CD4-positive, alpha-beta memory T cell (primary cell): ENCODE measurements at regions not wholly inside any gene's neighbourhood (a gene's known extent, or its start where the extent isn't known, plus 50 kb on each side); places are given as distances from the start of the nearest gene placed in this dataset.

Experiments
- CTCF ChIA-PET: fragments of 350-600 bp; sonication (Branson Sonifier 250); formaldehyde crosslinking; loops from one replicate; lab custom pipeline; 2021; ENCODE audit warnings: inconsistent platforms; ENCODE audit not compliant: partially characterized antibody; lab: Charles Lee
- POLR2A ChIA-PET: fragments of 350-600 bp; sonication (Branson Sonifier 250); formaldehyde crosslinking; loops from one replicate; lab custom pipeline; 2021; ENCODE audit not compliant: partially characterized antibody; lab: Charles Lee
- DNase-seq, 5 donors: peaks; one replicate each; pipeline versions ENCODE4 v3.0.0 to v3.0.0-alpha.2; 2020 to 2022; ENCODE audit warnings: mixed read lengths in 1 of 5
- H3K27ac ChIP-seq: one replicate; pipeline ENCODE4 v1.7.0; 2013; ENCODE audit warnings: low read depth, low read length
- H3K27me3 ChIP-seq: 2 replicates; pipeline ENCODE4 v1.7.0; 2013; ENCODE audit warnings: mild to moderate bottlenecking, low read length, moderate library complexity; ENCODE audit not compliant: insufficient read depth
- H3K36me3 ChIP-seq: 2 replicates; pipeline ENCODE4 v1.7.0; 2013; ENCODE audit warnings: mild to moderate bottlenecking, low read length, moderate library complexity; ENCODE audit not compliant: insufficient read depth
- H3K4me1 ChIP-seq: 2 replicates; pipeline ENCODE4 v1.7.0; 2013; ENCODE audit warnings: mild to moderate bottlenecking, low read length, moderate library complexity; ENCODE audit not compliant: insufficient read depth
- H3K4me3 ChIP-seq, 2 donors: one replicate each; pipeline ENCODE4 v1.7.0; 2013; ENCODE audit warnings: low read length in 2 of 2, mild to moderate bottlenecking in 1 of 2
- H3K9me3 ChIP-seq, 2 donors: one replicate each; pipeline ENCODE4 v1.7.0; 2013; ENCODE audit warnings: low read length in 2 of 2, control low read depth in 1 of 2; ENCODE audit not compliant: control insufficient read depth in 1 of 2
- H3K27ac Mint-ChIP-seq, 7 donors: one replicate each; pipeline ENCODE4 v1.8.0; 2020 to 2021; ENCODE audit warnings: mixed read lengths in 7 of 7, mild to moderate bottlenecking in 6 of 7, inconsistent platforms in 3 of 7, moderate library complexity in 3 of 7
- H3K27me3 Mint-ChIP-seq, 2 donors: one replicate each; pipeline ENCODE4 v1.8.0; 2020 to 2021; ENCODE audit warnings: mixed read lengths in 2 of 2
- H3K36me3 Mint-ChIP-seq, 2 donors: one replicate each; pipeline ENCODE4 v1.8.0; 2020 to 2021; ENCODE audit warnings: mixed read lengths in 2 of 2, inconsistent platforms in 1 of 2, mild to moderate bottlenecking in 1 of 2
- H3K4me1 Mint-ChIP-seq, 4 donors: one replicate each; pipeline ENCODE4 v1.8.0; 2020 to 2021; ENCODE audit warnings: mixed read lengths in 4 of 4, mild to moderate bottlenecking in 1 of 4
- H3K4me3 Mint-ChIP-seq, 8 donors: one replicate each; pipeline ENCODE4 v1.8.0; 2020 to 2021; ENCODE audit warnings: mixed read lengths in 8 of 8, mild to moderate bottlenecking in 7 of 8, moderate library complexity in 6 of 8, inconsistent platforms in 3 of 8
- H3K9me3 Mint-ChIP-seq, 8 donors: one replicate each; pipeline ENCODE4 v1.8.0; 2020 to 2021; ENCODE audit warnings: mixed read lengths in 8 of 8, mild to moderate bottlenecking in 5 of 8, inconsistent platforms in 3 of 8, moderate library complexity in 1 of 8
- intact Hi-C: fragments of 100-400 bp; cut with micrococcal nuclease; formaldehyde crosslinking; loops from one replicate; pipeline ENCODE4 v1.15.1; 2023

DNA sequence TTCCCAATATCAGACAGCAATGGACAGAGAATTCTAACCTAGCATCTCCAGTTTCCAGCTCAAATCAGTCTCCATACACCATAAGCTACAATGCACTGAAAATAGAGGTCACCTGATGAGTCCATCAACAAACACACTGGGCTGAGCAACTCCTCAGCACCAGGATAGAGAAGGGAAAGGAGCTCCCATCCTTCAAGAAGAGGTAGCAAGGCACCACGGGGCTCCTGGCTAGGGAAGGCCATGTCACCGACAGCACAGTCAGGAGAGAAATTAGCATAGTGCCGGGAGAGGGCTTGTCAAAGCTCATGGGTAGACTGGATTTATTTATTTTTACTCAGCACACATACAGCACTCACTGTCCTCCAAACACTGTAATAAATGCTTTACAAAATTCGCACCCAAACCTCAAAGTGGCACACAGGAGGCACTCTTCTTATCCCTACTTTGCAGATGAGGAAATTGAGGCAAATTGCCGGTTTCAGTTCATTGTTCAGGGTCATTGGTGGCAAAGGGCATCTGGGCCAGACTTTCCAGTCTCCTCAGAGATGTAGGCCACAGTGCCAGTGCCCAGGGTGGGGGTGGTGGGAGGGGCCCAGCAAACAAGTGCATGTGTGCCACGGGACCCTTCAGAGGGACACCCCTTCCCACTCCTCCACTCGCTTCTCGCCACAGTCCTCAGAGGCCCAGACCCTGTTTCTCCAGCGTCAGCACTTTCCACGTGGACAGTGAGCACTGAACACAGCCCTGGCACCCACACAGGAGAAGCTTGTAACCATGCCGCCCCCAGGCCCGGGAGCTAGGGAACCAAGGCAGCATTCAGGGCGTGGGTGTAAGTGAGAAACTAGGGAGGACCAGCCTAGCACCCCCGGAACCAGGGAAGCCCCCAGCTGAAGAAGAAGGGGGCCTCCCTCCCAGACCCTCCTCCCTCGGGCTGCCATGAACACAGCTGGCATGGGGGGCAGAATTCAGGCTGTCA, 1417.4 kb downstream of the TBC1D22A start:
- H3K4me3 Mint-ChIP-seq: no peak overlapping the region
- Histone ChIP-seq H3K27me3 (no peaks in the 10 kb centered on the region), H3K4me1 (no peaks in the 10 kb centered on the region), H3K4me3 (no peak overlapping the region), H3K27ac (no peak overlapping the region), H3K36me3 (no peaks in the 10 kb centered on the region), H3K9me3 (no peaks in the 10 kb centered on the region)
- CTCF ChIA-PET: no interaction called here
- H3K4me1 Mint-ChIP-seq: peaks cover 0 to 2% (median under 1%) of the 10 kb centered on the region in 4 donors
- POLR2A ChIA-PET: no interaction called here
- H3K27ac Mint-ChIP-seq: no peak overlapping the region
- intact Hi-C loops: no loop called here
- no peak for DNase-seq
- H3K9me3 Mint-ChIP-seq: peaks cover 0 to 3% (median under 1%) of the 10 kb centered on the region in 8 donors
- H3K27me3 Mint-ChIP-seq: peaks cover 2 to 8% of the 10 kb centered on the region in 2 donors
- no peaks in the 10 kb centered on the region for H3K36me3 Mint-ChIP-seq

- Mint-ChIP-seq H3K4me1 (no peaks in the 10 kb centered on the region), H3K27me3 (peaks cover 3 to 9% of the 10 kb centered on the region in 2 donors), H3K27ac (no peak overlapping the region), H3K4me3 (no peak overlapping the region), H3K9me3 (peaks cover 0 to 3% (median 0%) of the 10 kb centered on the region in 8 donors), H3K36me3 (no peaks in the 10 kb centered on the region)
- H3K9me3 ChIP-seq: no peaks in the 10 kb centered on the region
- POLR2A ChIA-PET: no interaction called here
- no peaks in the 10 kb centered on the region for H3K4me1 ChIP-seq
- no peak overlapping the region for H3K27ac ChIP-seq
- H3K4me3 ChIP-seq: no peak overlapping the region
- no peaks in the 10 kb centered on the region for H3K27me3 ChIP-seq
- intact Hi-C loops: no loop called here
- CTCF ChIA-PET: no interaction called here
- H3K36me3 ChIP-seq: no peaks in the 10 kb centered on the region
- no peak for DNase-seq
Measured at GRCh38 chr22:48178536-48178935, 1416.1 kb downstream of the TBC1D22A start.

GRCh38 chr22:48177631-48178030, 1415.2 kb downstream of the TBC1D22A start:
- Histone ChIP-seq H3K36me3 (no peaks in the 10 kb centered on the region), H3K27me3 (no peaks in the 10 kb centered on the region), H3K4me3 (no peak overlapping the region), H3K4me1 (no peaks in the 10 kb centered on the region), H3K9me3 (no peaks in the 10 kb centered on the region), H3K27ac (no peak overlapping the region)
- H3K4me1 Mint-ChIP-seq: no peaks in the 10 kb centered on the region
- no peak overlapping the region for H3K4me3 Mint-ChIP-seq
- no peak overlapping the region for H3K27ac Mint-ChIP-seq
- intact Hi-C loops: no loop called here
- ChIA-PET CTCF (no interaction called here), POLR2A (no interaction called here)
- peaks cover 3 to 9% of the 10 kb centered on the region in 2 donors for H3K27me3 Mint-ChIP-seq
- peaks cover 0 to 3% (median 0%) of the 10 kb centered on the region in 8 donors for H3K9me3 Mint-ChIP-seq
- no peaks in the 10 kb centered on the region for H3K36me3 Mint-ChIP-seq
- DNase-seq: no peak

GRCh38 chr22:48175721-48176120, 1413.3 kb downstream of the TBC1D22A start:
- intact Hi-C loops: no loop called here
- H3K9me3 ChIP-seq: no peaks in the 10 kb centered on the region
- peaks cover 3 to 7% of the 10 kb centered on the region in 2 donors for H3K27me3 Mint-ChIP-seq
- H3K27ac ChIP-seq: no peak overlapping the region
- no peaks in the 10 kb centered on the region for H3K4me1 ChIP-seq
- no peak for DNase-seq
- peaks cover 0 to 3% (median 0%) of the 10 kb centered on the region in 8 donors for H3K9me3 Mint-ChIP-seq
- H3K4me1 Mint-ChIP-seq: no peaks in the 10 kb centered on the region
- H3K36me3 Mint-ChIP-seq: no peaks in the 10 kb centered on the region
- no peaks in the 10 kb centered on the region for H3K27me3 ChIP-seq
- no peaks in the 10 kb centered on the region for H3K36me3 ChIP-seq
- H3K4me3 Mint-ChIP-seq: no peak overlapping the region
- POLR2A ChIA-PET: no interaction called here
- no peak overlapping the region for H3K4me3 ChIP-seq
- CTCF ChIA-PET: no interaction called here
- no peak overlapping the region for H3K27ac Mint-ChIP-seq

DNA sequence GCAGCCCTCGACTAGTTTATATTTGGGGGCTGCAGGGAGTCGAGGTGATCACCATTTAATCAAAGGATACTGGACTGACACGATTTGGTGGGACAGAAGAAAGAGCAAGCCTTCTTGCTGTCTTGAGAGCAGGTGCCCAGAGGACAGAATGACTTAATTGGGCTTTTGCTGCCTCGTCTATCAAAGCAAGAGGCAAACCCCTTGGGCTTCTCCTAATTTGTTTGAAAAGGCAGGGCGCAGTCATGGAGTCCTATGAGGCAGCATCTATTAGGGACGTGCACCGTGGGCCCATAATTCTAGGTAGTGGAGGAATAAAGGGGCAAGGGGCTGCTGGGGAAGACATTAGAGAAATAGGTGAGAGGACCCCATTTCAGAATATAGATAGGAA, 1411.3 kb downstream of the TBC1D22A start:
- H3K27ac Mint-ChIP-seq: no peak overlapping the region
- H3K4me1 Mint-ChIP-seq: no peaks in the 10 kb centered on the region
- intact Hi-C loops: no loop called here
- H3K9me3 ChIP-seq: no peaks in the 10 kb centered on the region
- DNase-seq: no peak
- peaks cover 6 to 8% of the 10 kb centered on the region in 2 donors for H3K27me3 Mint-ChIP-seq
- no peaks in the 10 kb centered on the region for H3K36me3 ChIP-seq
- POLR2A ChIA-PET: no interaction called here
- H3K36me3 Mint-ChIP-seq: no peaks in the 10 kb centered on the region
- peaks cover 0 to 3% (median 0%) of the 10 kb centered on the region in 8 donors for H3K9me3 Mint-ChIP-seq
- H3K27me3 ChIP-seq: no peaks in the 10 kb centered on the region
- no peak overlapping the region for H3K4me3 Mint-ChIP-seq
- no peaks in the 10 kb centered on the region for H3K4me1 ChIP-seq
- H3K27ac ChIP-seq: no peak overlapping the region
- CTCF ChIA-PET: no interaction called here
- H3K4me3 ChIP-seq: no peak overlapping the region

- Mint-ChIP-seq H3K4me1 (no peaks in the 10 kb centered on the region), H3K36me3 (no peaks in the 10 kb centered on the region), H3K9me3 (peaks cover 0 to 3% (median 0%) of the 10 kb centered on the region in 8 donors), H3K27ac (no peak overlapping the region), H3K27me3 (peaks cover 6 to 8% of the 10 kb centered on the region in 2 donors), H3K4me3 (no peak overlapping the region)
- H3K4me1 ChIP-seq: no peaks in the 10 kb centered on the region
- H3K4me3 ChIP-seq: no peak overlapping the region
- intact Hi-C loops: no loop called here
- ChIA-PET POLR2A (no interaction called here), CTCF (no interaction called here)
- no peaks in the 10 kb centered on the region for H3K27me3 ChIP-seq
- DNase-seq: no peak
- H3K36me3 ChIP-seq: no peaks in the 10 kb centered on the region
- H3K9me3 ChIP-seq: no peaks in the 10 kb centered on the region
- H3K27ac ChIP-seq: no peak overlapping the region
Measured at GRCh38 chr22:48173061-48173772, 1410.8 kb downstream of the TBC1D22A start.

GRCh38 chr22:48171271-48171691, 1408.8 kb downstream of the TBC1D22A start:
- peaks cover 0 to 5% (median 0%) of the 10 kb centered on the region in 8 donors for H3K9me3 Mint-ChIP-seq
- DNase-seq: no peak
- Histone ChIP-seq H3K27me3 (no peaks in the 10 kb centered on the region), H3K9me3 (no peaks in the 10 kb centered on the region), H3K4me3 (no peak overlapping the region), H3K27ac (no peak overlapping the region), H3K36me3 (no peaks in the 10 kb centered on the region), H3K4me1 (no peaks in the 10 kb centered on the region)
- H3K4me3 Mint-ChIP-seq: no peak overlapping the region
- no peaks in the 10 kb centered on the region for H3K4me1 Mint-ChIP-seq
- POLR2A ChIA-PET: no interaction called here
- peaks cover 8% of the 10 kb centered on the region in 2 donors for H3K27me3 Mint-ChIP-seq
- no peaks in the 10 kb centered on the region for H3K36me3 Mint-ChIP-seq
- intact Hi-C loops: no loop called here
- CTCF ChIA-PET: no interaction called here
- no peak overlapping the region for H3K27ac Mint-ChIP-seq
